ENCODE measurements at regions not wholly inside any gene's neighbourhood (a gene's known extent, or its start where the extent isn't known, plus 50 kb on each side); places are given as distances from the start of the nearest gene placed in this dataset.
"Not testable (repeated sequence)": the region's sequence is repeated elsewhere in the genome, so short reads cannot be mapped to it uniquely, and the experiment has no call there.

GRCh38 chr1:149657750-149658149, 74.1 kb downstream of the PPIAL4C start:
- H3K4me3 ChIP-seq (ENCODE audit: low read length in 2 of 2); H3K4me1 ChIP-seq (ENCODE audit: control insufficient read depth in 1 of 2, insufficient read depth in 2 of 2, low read length in 2 of 2); DNase-seq; H3K27ac ChIP-seq (ENCODE audit: low read depth in 1 of 2, low read length in 2 of 2); H3K36me3 ChIP-seq (ENCODE audit: control insufficient read depth in 1 of 2, insufficient read depth in 2 of 2, low read length in 1 of 2); intact Hi-C loops (cut with DNase I); H3K9me3 ChIP-seq (ENCODE audit: control insufficient read depth, low read length); ATAC-seq (ENCODE audit: low FRiP score); H3K27me3 ChIP-seq (ENCODE audit: control insufficient read depth in 1 of 2, insufficient read depth in 2 of 2, low read length in 1 of 2): not testable (repeated sequence)
- WGBS, 2 donors: 78 to 81% methylated on average over 4 of the region's 4 CpGs

GRCh38 chr1:149658175-149658574, 74.5 kb downstream of the PPIAL4C start:
- intact Hi-C loops (cut with DNase I); H3K9me3 ChIP-seq (ENCODE audit: control insufficient read depth, low read length): not testable (repeated sequence)

GRCh38 chr1:149664624-149665023, 81.0 kb downstream of the PPIAL4C start:
- ATAC-seq (ENCODE audit: low FRiP score): not testable (repeated sequence)

More at GRCh38 chr1:149658175-149658574, 74.5 kb downstream of the PPIAL4C start:
- WGBS, 2 donors: 82% methylated on average over 2 of the region's 5 CpGs
- not testable (repeated sequence) for ATAC-seq (ENCODE audit: low FRiP score); DNase-seq; H3K27me3 ChIP-seq (ENCODE audit: control insufficient read depth in 1 of 2, insufficient read depth in 2 of 2, low read length in 1 of 2); H3K4me3 ChIP-seq (ENCODE audit: low read length in 2 of 2); H3K27ac ChIP-seq (ENCODE audit: low read depth in 1 of 2, low read length in 2 of 2); H3K36me3 ChIP-seq (ENCODE audit: control insufficient read depth in 1 of 2, insufficient read depth in 2 of 2, low read length in 1 of 2); H3K4me1 ChIP-seq (ENCODE audit: control insufficient read depth in 1 of 2, insufficient read depth in 2 of 2, low read length in 2 of 2)

GRCh38 chr1:149665033-149665432, 81.4 kb downstream of the PPIAL4C start:
- H3K4me3 ChIP-seq (ENCODE audit: low read length in 2 of 2); intact Hi-C loops (cut with DNase I); ATAC-seq (ENCODE audit: low FRiP score); DNase-seq; H3K27ac ChIP-seq (ENCODE audit: low read depth in 1 of 2, low read length in 2 of 2); H3K9me3 ChIP-seq (ENCODE audit: control insufficient read depth, low read length); H3K36me3 ChIP-seq (ENCODE audit: control insufficient read depth in 1 of 2, insufficient read depth in 2 of 2, low read length in 1 of 2); H3K4me1 ChIP-seq (ENCODE audit: control insufficient read depth in 1 of 2, insufficient read depth in 2 of 2, low read length in 2 of 2); H3K27me3 ChIP-seq (ENCODE audit: control insufficient read depth in 1 of 2, insufficient read depth in 2 of 2, low read length in 1 of 2): not testable (repeated sequence)

More at GRCh38 chr1:149664624-149665023, 81.0 kb downstream of the PPIAL4C start:
- H3K27me3 ChIP-seq (ENCODE audit: control insufficient read depth in 1 of 2, insufficient read depth in 2 of 2, low read length in 1 of 2); H3K36me3 ChIP-seq (ENCODE audit: control insufficient read depth in 1 of 2, insufficient read depth in 2 of 2, low read length in 1 of 2); H3K4me1 ChIP-seq (ENCODE audit: control insufficient read depth in 1 of 2, insufficient read depth in 2 of 2, low read length in 2 of 2); H3K4me3 ChIP-seq (ENCODE audit: low read length in 2 of 2); DNase-seq; H3K9me3 ChIP-seq (ENCODE audit: control insufficient read depth, low read length); H3K27ac ChIP-seq (ENCODE audit: low read depth in 1 of 2, low read length in 2 of 2); intact Hi-C loops (cut with DNase I): not testable (repeated sequence)
- WGBS, 2 donors: 73% methylated on average over 1 of the region's 2 CpGs; no CpG with 5 or more reads in 1 of the 2 donors

GRCh38 chr1:149665528-149665927, 81.9 kb downstream of the PPIAL4C start:
- WGBS, 2 donors: 92 to 100% methylated on average over 2 of the region's 2 CpGs
- intact Hi-C loops (cut with DNase I); H3K9me3 ChIP-seq (ENCODE audit: control insufficient read depth, low read length); ATAC-seq (ENCODE audit: low FRiP score); H3K4me1 ChIP-seq (ENCODE audit: control insufficient read depth in 1 of 2, insufficient read depth in 2 of 2, low read length in 2 of 2); H3K4me3 ChIP-seq (ENCODE audit: low read length in 2 of 2); H3K36me3 ChIP-seq (ENCODE audit: control insufficient read depth in 1 of 2, insufficient read depth in 2 of 2, low read length in 1 of 2); H3K27ac ChIP-seq (ENCODE audit: low read depth in 1 of 2, low read length in 2 of 2); DNase-seq; H3K27me3 ChIP-seq (ENCODE audit: control insufficient read depth in 1 of 2, insufficient read depth in 2 of 2, low read length in 1 of 2): not testable (repeated sequence)

GRCh38 chr1:149673231-149673909, 89.7 kb downstream of the PPIAL4C start:
- H3K36me3 ChIP-seq (ENCODE audit: control insufficient read depth in 1 of 2, insufficient read depth in 2 of 2, low read length in 1 of 2); intact Hi-C loops (cut with DNase I); DNase-seq: not testable (repeated sequence)

GRCh38 chr1:149674921-149675320, 91.3 kb downstream of the PPIAL4C start:
- H3K36me3 ChIP-seq (ENCODE audit: control insufficient read depth in 1 of 2, insufficient read depth in 2 of 2, low read length in 1 of 2); ATAC-seq (ENCODE audit: low FRiP score); H3K9me3 ChIP-seq (ENCODE audit: control insufficient read depth, low read length); DNase-seq; intact Hi-C loops (cut with DNase I); H3K27me3 ChIP-seq (ENCODE audit: control insufficient read depth in 1 of 2, insufficient read depth in 2 of 2, low read length in 1 of 2); H3K4me3 ChIP-seq (ENCODE audit: low read length in 2 of 2); H3K27ac ChIP-seq (ENCODE audit: low read depth in 1 of 2, low read length in 2 of 2); H3K4me1 ChIP-seq (ENCODE audit: control insufficient read depth in 1 of 2, insufficient read depth in 2 of 2, low read length in 2 of 2): not testable (repeated sequence)
- 94 to 97% methylated on average over 15 to 23 of the region's 23 CpGs for WGBS, 2 donors

More at GRCh38 chr1:149673231-149673909, 89.7 kb downstream of the PPIAL4C start:
- not testable (repeated sequence) for H3K4me1 ChIP-seq (ENCODE audit: control insufficient read depth in 1 of 2, insufficient read depth in 2 of 2, low read length in 2 of 2); H3K27ac ChIP-seq (ENCODE audit: low read depth in 1 of 2, low read length in 2 of 2); H3K27me3 ChIP-seq (ENCODE audit: control insufficient read depth in 1 of 2, insufficient read depth in 2 of 2, low read length in 1 of 2); H3K4me3 ChIP-seq (ENCODE audit: low read length in 2 of 2); H3K9me3 ChIP-seq (ENCODE audit: control insufficient read depth, low read length); ATAC-seq (ENCODE audit: low FRiP score)
- 73 to 82% methylated on average over 4 of the region's 4 CpGs for WGBS, 2 donors

- H3K9me3 ChIP-seq (ENCODE audit: control insufficient read depth, low read length); H3K27ac ChIP-seq (ENCODE audit: low read depth in 1 of 2, low read length in 2 of 2); intact Hi-C loops (cut with DNase I); ATAC-seq (ENCODE audit: low FRiP score); H3K4me3 ChIP-seq (ENCODE audit: low read length in 2 of 2); H3K4me1 ChIP-seq (ENCODE audit: control insufficient read depth in 1 of 2, insufficient read depth in 2 of 2, low read length in 2 of 2); H3K27me3 ChIP-seq (ENCODE audit: control insufficient read depth in 1 of 2, insufficient read depth in 2 of 2, low read length in 1 of 2); DNase-seq; H3K36me3 ChIP-seq (ENCODE audit: control insufficient read depth in 1 of 2, insufficient read depth in 2 of 2, low read length in 1 of 2): not testable (repeated sequence)
- 60 to 72% methylated on average over 5 of the region's 5 CpGs for WGBS, 2 donors
Observed at GRCh38 chr1:149677359-149677758, 93.7 kb downstream of the PPIAL4C start.

- H3K4me3 ChIP-seq (ENCODE audit: low read length in 2 of 2); intact Hi-C loops (cut with DNase I); H3K4me1 ChIP-seq (ENCODE audit: control insufficient read depth in 1 of 2, insufficient read depth in 2 of 2, low read length in 2 of 2); H3K9me3 ChIP-seq (ENCODE audit: control insufficient read depth, low read length); DNase-seq; H3K36me3 ChIP-seq (ENCODE audit: control insufficient read depth in 1 of 2, insufficient read depth in 2 of 2, low read length in 1 of 2); H3K27ac ChIP-seq (ENCODE audit: low read depth in 1 of 2, low read length in 2 of 2); H3K27me3 ChIP-seq (ENCODE audit: control insufficient read depth in 1 of 2, insufficient read depth in 2 of 2, low read length in 1 of 2); ATAC-seq (ENCODE audit: low FRiP score): not testable (repeated sequence)
- WGBS, 2 donors: no CpG with 5 or more reads among the region's 3 CpGs
Observed at GRCh38 chr1:149686593-149687238, 95.8 kb upstream of the FCGR1A start.
